Retina (tissue), 1 donor: ENCODE measurements at regions not wholly inside any gene's neighbourhood (a gene's known extent, or its start where the extent isn't known, plus 50 kb on each side); places are given as distances from the start of the nearest gene placed in this dataset.

Experiments
- DNase-seq: peaks from one replicate; pipeline ENCODE4 v3.0.0-alpha.2; 2016

DNA sequence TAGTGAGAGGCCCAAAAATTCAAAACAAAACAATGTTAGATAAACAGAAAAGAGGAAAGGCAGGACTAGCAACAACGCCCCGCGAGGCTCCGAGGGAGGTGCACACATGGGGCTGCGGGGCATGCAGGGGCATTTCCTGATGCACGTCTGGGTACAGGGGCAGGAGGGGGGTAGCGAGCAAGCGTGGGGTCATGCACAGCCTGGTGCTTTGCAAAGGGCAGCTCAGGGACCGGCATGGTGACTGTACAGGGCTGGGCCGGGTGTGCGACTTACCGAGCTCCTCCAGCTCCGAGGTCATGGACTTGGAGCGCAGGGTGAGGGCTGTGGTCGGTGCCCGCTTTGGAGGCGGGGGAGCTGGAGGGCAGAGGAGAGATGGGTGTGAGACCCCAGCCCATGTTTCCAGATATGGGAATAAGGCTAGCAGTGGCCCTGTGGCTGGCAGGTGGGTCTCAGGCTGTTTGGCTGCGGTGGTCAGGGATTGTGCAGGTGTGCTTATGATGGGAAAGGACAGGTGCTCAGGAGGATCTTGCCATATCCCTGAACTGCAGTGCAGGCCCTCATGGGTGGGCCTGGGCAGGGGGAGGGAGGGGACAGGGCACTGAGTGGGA is 103.7 kb downstream of the CTTN start:
- no peak for DNase-seq

DNA sequence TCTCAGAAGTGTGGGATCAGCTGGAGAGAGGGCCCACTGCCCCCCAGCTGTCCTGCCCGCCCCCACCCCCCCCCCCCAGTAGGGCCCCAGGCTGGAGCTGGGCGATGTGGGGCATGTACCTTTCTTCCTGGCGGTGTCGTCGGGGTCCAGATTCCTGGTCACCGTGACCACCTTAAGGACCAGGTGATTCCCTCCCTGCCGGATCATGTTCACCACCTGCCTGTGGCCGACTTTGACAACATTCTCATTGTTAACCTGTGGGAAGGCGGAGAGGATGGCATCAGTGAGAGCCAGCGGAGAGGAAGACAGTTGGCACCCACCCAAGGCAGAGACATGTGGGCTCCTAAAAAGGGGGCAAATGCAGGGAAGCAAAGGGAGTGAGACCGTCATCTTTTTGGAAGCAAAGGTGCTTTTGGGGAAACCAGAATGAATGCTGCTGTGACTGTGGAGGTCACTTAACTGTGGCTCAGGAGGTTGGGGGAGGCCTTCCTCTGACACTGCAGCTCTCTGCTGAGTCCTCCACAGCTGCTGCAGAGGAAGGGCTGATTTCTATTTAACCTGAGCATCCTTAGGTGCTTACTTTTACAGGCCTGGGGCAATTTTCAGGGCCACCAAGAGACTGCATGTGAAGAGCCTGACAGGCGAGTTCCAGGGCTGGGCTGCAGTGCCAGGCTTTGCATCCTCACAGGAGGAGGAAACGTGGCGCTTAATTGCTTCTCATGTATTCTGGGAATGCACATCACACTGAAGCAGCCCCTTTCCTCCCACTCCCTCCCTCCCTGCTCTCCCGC is 104.5 kb downstream of the CTTN start:
- DNase-seq, result no peak

DNA sequence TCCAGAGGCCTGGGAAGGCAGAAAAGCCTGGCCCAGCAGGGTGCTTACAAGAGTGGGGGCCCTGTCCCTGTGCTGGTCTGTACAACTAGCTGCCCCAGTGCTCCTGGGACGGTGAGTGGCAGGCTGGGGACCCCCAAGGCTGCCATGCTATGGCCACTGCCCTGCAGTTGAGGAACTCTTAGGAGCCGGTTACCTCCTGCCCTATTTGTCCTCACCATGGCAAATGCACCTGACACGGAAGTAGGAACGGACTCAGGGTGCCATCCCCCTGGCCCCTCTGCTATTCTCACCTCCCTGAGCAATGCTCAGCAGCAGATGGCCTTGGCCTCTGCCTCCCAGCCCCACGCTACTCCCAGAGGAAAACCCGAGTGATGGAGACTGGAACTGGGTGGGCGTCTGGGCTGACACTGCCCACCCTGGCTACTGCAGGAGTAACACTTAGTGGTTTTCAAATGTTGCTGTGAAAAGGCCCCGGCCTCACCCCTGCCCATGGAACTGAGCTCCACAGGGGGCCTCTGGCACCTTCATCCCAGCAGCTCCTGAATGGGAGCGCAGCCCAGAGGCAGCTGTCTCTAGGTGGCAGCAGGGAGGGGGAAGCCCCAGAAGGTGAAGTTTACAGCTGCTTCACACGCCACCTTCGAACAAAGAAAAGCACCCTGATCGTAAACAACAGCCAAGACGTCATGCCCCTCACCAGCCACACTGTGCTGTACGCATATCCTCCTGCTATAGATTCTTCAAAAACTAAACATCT is 105.3 kb downstream of the CTTN start:
- DNase-seq, result peak; percentile 77

DNA sequence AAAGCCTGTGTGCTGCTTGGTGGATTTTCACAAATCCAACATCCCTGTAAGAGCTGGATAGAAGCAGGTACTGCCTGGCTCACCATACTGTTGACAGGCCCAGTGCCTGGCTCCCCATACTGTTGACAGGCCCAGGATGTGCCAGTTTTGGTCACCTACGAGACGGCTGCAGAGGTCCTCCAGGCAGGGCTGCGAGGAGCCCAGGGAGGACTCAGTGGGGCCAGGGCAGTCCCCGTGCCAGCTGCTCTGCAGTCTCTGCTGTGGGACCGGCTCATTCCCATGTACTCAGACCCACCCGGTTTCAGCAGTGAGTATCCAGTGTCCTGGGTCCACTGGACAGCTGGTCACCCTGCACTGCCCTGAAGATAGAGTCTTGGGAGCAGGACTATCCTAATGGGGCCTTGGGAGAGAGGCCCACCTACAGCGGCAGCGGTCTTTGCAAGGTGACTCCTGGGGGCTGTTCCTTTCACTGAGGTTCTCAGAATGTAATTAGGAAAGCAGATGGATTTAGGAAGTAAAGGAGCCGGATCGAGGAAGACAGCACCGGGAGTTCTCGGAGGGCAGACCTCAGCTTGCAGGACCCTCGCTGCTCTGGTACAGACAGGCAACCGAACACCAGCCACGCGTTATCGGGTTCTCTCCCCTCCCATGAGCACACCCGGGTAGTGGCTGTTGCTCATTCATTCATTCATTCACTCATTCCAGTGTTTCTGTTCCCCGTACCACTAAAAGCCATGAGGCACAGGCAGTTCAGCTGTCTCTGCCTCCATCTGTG is 106.1 kb downstream of the CTTN start:
- DNase-seq, result no peak

DNA sequence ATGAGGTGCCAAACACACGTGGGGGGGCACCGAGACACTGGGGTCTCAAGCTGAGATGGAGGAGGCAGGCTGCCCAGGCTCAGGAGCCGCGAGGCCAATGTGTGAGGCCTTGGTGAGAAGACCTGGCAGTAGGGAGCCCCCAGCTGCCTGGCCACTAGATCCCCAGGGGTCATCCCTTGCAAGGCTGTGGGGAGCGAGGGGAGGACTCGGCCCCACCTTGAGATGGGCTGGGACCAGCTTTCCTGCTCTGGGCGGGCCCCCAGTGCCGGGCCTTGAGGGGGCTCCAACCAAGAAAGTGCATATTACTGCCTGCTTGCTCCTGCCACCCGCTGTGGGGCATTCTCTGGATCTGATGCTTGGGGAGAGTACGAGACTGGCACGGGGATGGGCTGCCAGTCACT is 107.0 kb downstream of the CTTN start:
- no peak for DNase-seq

DNA sequence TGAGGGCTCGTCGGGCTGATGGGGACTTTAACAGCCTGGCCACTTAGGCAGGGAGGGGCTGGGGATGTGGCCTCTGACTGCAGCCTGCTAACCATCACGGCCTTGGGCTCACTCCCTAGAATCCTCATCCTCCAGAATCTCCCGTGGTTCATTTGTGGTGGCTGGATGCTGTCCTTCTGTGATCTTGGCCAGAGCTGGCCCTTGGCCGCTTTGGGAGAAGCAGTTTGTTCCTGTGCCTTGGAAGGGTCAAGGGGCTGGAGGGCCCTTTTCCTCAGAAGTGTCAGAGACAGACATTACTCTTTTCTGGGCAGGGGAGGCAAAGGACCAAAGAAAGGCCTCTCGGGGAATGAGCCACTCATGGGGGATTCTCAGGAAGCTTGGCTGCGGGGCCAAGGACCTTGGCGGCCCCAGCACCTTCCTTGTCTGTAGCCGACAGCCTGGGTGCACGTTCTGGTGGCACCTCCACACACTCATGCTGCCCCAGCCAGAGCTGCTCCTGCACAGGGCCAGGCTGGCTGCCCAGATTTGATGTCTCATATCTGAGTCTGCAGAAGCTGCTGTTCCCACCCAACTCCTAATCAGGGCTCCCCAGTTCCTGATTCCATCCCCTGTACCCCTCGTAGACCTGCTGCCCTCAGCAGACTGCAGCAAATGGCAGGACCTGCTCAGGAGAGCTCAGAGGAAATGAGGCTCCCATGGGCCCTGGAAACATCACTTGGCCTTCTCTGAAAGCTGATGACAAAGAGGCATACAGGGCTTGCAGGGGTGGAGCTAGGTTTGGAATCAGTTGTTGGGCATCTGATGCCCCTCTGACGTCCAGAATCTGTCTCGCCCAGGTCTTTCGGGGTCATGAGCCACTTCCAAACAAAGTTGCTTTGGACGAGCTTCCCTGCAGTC is 107.7 kb downstream of the CTTN start:
- no peak for DNase-seq

DNA sequence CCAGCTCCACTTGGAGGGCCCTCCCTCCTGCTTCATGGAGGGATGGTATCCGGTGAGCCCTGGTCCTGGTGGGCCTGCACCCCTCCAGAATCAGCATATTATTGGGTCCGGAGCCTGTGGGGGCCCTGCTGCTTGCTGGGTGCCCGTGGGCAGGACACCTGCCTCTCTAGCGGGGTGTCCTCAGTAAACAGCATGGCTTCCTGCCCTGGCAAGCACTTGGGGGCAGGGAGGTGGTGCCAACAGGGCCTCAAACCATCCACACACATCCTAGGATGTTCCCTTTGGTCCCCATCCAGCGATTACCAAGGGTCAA is 108.3 kb downstream of the CTTN start:
- DNase-seq, result no peak

DNA sequence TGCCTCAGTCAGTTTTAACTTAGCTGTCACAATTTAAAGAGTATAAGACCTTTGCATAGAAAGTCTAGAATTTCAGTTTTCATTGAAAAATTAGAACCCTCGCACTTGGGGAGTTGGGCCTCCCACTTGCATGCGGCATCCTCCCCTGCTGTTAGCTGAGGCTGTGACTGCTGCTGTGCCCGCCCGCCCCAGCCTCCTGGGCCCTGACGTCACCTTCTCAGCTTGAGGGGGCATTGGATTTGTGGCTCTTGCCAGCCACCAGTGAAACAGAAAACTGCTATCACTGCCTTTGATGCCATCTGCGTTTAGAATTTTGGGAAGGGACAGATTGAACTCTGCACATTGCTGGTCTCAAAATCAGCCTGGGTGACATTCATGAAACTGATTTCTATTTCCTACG is 108.7 kb downstream of the CTTN start:
- no peak for DNase-seq

DNA sequence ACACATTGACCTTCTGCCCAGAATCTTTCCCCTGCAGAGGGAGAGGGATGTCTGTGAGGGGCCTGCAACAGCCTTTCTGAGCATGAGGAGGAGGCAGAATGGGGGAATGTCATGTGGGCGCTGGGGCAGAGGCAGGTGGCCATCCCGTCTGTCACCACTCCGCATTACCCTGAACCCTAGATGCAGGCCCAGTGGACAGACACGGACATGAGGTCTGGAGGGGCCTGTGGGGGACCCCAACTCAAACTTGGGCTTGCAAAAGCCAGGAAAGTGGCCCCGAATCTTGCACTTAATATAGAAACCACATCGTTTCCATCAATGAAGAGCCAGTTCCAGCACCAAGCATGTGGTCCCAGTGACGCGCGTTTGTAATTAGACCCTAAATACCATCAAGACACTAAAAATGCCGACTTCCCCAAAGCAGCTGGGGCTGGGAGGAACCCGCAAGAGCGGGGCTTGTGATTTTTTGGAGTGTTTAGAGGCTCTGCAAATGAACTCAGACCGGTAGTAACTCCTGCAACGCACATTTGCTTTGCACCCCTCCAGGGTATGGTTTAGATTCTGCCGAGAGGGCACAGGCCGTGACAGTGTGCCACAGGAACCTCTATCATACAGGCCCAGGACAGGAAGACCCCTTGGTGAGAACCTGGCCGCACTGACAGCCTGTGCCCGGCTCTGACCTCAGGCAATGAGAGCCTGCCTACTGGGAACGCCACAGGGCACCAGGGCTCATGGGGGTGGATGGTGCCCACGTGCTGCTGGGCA is 109.3 kb downstream of the CTTN start:
- no peak for DNase-seq

DNA sequence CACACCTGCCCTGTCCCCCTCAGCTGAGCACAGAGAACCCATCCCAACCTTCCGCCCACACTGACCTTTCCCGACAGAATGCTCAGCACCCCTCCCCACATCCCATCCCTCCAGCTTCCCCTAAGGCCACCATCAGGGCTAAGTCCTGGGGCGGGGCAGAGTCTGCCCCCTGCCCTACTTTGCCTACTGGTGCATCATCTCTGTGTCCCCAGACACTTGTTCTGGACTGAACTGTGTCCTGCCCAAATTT is 109.8 kb downstream of the CTTN start:
- no peak for DNase-seq

DNA sequence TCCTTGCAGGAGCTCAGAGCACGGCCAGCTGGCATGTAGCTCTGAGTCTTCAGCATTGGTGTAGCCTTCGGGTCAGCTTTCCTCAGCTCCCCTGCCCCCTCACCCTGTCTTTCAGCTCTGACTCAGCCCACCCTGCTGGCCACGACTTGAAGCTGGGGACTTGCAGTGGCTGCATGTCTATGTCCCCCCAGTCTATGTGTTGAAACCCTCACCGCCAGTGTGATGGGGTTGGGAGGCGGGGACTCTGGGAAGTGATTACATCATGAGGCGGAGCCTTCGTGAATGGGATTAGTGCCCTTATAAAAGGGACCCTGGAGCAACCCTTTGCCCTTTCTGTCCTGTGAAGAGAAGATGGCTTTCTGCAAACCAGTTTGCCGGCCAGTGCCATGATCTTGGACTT is 111.1 kb downstream of the CTTN start:
- DNase-seq, result peak; percentile 63

DNA sequence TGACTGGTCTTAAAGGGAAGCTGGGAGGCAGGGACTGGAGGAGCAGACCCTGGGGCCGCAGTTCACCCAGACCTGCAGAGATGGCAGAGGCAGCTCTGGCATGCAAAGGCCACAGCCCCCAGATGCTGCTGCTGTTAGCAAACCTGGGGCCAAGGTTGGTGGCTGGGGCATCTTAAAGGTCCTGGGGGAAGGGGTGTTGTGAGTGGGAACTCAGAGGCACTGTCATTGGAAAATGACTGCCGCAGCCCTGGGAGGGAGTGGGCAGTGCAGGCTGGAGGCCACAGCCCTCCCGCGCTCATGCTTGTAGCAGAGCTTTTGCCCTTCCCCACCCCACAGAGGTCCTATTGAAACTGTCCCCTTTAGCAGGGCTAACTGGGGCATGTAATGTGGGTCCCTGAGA is 111.8 kb downstream of the CTTN start:
- peak; percentile 75 for DNase-seq

DNA sequence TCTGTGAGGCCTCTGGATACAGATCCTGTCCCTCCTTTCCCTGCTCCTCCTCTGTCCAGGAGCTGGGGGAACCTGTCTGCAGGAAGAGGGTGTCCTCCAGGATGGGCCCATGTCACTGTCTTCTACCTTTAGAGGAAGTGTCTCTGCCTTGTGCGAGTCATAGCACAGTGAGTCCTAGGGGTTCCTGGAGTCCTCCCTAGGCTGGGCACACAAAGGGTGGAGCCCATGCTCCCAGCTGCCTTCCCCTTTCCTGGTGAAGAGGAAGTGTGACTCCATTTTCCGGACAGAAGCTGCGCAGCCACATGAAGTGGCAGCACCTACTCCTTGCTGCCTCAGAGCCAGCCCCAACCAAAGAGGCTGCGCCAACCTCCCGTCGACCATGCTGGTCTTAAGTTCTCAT is 112.2 kb downstream of the CTTN start:
- no peak for DNase-seq

DNA sequence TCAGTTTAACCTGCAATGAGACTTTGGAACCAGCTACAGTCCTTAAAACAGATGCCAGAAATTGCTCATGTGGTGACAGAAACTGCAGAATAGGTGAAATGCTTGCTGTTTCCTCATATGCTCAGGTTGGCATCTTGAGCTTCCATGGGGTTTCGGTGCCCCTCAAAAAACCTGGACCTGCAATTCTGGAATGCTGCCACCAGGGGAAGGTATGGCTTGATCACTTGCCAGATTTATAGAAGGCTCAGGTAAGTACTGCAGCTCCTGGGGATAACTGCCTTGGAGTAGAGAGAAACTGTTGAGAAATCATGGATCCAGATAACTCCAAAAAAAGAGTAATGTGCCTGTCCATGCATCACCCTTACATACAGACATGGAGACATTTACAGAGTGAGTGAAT is 113.0 kb downstream of the CTTN start:
- no peak for DNase-seq

DNA sequence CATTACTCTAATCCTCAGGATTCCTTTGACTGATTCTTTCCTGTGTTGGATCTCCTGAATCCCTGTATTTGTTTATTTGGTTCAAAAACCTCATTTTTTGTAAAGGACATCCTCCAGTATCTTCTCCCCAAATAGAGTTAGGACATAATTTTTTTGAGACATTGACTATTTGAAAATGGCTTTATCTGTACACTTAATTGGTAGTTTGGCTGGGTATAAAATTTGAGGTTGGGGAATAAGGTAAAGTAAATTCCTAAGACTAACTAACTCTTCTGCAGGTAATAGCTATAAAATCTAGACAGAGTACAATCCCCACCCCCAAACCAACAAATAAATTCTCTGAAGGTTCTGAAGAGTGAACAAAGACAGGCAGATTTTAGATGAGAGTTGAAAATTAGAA is 114.4 kb downstream of the CTTN start:
- DNase-seq, result no peak

DNA sequence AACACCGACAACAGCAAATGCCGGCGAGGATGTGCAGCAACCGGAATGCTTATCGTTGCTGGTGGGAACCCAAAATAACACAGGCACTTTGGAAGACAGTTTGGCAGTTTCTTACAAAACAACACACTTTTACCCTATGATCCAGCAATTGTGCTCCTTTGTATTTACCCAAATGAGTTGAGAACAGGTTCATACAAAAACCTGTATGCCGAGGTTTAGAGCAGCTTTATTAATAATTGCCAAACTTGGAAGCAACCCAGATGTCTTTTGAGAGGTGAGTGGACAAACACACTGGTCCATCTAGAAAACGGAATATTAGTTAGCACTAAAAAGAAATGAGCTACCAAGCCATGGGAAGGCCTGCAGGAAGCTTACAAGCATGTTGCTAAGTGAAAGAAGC is 118.9 kb downstream of the CTTN start:
- DNase-seq, result no peak

DNA sequence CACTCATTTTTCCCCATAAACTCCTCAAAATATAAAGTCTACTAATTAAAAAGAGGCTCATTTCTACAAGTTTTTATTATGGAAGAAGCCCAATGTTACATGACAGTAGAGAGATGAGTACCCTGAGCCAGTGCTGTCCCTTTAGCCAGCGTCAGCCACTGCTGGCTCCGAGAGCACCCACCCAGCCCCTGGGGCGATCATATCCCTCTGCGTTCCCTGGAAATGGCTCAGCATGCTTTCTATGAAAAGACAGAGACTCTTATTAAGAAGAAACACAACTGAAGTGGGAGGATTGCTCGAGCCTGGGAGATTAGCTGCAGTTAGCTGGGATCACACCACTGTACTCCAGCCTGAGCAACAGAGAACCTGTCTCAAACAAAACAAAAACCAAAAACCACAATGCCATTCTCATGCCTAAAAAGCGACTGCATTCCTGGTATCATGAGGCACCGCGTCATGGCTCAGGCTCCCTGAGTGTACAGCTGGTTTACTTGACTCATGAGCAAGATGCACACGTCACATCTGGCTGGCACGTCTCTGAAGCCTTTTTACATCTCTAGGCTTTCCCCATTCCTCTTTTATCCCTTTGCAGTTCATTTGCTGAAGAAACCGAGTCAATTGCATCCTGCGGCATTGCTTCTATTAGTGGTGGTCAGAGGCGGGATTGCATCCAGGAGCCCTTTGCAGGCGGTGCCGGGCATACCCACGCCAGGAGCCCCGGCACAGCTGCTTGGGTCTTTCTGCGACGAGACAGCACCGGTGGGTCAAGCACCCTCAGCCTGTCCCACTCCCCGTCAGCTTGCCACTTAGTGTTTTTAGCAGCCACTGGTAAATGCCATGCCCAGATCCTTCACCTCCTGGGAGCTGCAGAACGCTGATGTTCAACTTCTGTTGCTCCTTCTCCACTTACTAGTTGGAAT is 119.9 kb downstream of the CTTN start:
- DNase-seq, result no peak

DNA sequence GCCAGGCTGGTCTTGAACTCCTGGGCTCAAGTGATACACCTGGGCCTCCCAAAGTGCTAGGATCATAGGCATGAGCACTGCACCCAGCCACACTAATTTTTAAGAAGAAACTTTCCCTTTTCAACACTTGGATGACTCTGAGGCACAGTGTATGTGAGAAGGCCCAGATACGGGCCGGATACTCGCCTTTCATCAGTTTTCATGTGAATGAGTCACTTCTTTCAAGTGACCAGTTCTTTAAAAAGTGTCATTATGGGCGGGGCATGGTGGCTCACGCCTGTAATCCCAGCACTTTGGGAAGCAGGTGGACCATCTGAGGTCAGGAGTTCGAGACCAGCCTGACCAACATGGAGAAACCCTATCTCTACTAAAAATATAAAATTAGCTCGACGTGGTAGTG is 120.8 kb downstream of the CTTN start:
- DNase-seq, result no peak

DNA sequence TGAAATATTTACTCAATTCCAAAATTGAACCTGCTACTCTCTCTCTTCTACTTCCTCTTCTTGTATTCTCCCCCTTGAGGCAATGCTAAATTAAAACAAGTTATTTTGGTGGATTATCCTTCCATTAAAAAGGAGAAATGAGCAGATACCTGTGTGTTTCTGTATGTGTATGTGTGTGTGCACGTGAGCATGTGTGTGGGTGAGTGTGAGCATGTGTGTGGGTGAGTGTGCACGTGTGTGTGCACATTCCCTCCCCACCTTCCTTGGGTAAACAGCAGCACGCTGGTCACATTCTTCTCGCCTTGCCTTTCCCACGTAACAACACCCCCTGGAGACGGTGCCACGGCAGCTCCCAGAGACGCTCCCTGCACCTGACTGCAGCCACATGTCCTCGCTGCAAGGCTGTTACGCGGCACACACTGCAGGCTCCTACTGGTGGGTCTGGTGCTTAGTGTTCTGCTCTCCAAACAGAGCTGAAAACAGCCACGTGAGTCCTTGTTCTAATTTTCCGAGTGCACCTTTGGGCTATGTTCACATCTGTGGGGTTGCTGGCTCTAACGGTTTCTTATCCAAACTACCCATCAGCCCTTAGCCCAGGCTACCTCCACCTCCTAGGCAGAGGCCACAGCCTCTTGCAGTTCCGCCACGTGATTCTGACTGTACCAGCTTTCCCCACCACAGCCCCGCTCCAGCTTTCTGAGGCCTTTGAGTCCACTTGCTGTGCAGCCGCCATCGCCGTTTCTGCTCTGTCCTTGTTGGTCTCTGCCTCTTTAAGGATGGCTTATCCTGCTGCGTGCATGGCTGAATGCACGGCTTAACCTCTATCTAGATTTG is 123.4 kb downstream of the CTTN start:
- DNase-seq, result peak; percentile 73

DNA sequence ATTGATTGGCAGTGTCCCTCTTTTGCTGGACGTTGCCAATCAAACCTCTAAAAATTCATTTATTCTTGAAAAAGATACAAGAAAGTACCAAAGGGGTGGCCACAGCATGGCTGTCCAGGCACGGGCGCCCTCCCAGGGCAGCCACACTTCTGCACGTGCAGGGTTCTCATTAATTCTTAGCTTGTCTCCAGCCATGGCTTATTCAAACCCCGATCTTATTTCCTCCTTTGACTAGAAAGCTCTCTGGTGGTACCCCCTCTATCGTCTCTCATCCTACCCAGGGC is 123.9 kb downstream of the CTTN start:
- peak; percentile 79 for DNase-seq
